D721Med (cell line): ENCODE measurements at regions not wholly inside any gene's neighbourhood (a gene's known extent, or its start where the extent isn't known, plus 50 kb on each side); places are given as distances from the start of the nearest gene placed in this dataset.

ENCODE experiments used
- DNase-seq: peaks from one replicate; pipeline ENCODE4 v3.0.0; 2011; ENCODE audit warnings: low spot score; ENCODE audit not compliant: insufficient read length
- FAIRE-seq: peaks from 2 replicates; lab custom pipeline; 2011; peaks lifted over from hg19 to GRCh38; lab: Jason Lieb, UNC
- CTCF ChIP-seq: IDR thresholded peaks from 2 replicates; pipeline ENCODE4 v1.5.1; 2012; ENCODE audit warnings: mild to moderate bottlenecking, control low read depth; ENCODE audit not compliant: insufficient read depth; ENCODE audit errors: missing control alignments

GRCh38 chr11:33646629-33647028 lies 54.0 kb downstream of the C11orf91 start:
- TF ChIP-seq CTCF, result no peak
- no peak for FAIRE-seq
- DNase-seq, result no peak

GRCh38 chr11:33646168-33646567 lies 54.5 kb downstream of the C11orf91 start:
- FAIRE-seq, result no peak
- no peak for DNase-seq
- TF ChIP-seq CTCF, result no peak

GRCh38 chr11:33645686-33646085 lies 54.9 kb downstream of the C11orf91 start:
- TF ChIP-seq CTCF, result no peak
- no peak for DNase-seq
- FAIRE-seq, result no peak

- FAIRE-seq (no peak), DNase-seq (no peak)
- TF ChIP-seq CTCF, result no peak
These were observed 57.3 kb downstream of the C11orf91 start for GRCh38 chr11:33643167-33643824.

GRCh38 chr11:33642461-33643166 lies 58.0 kb downstream of the C11orf91 start:
- TF ChIP-seq CTCF, result no peak
- no peak for FAIRE-seq
- no peak for DNase-seq

- TF ChIP-seq CTCF, result no peak
- FAIRE-seq (no peak), DNase-seq (no peak)
These were observed 59.8 kb downstream of the C11orf91 start for GRCh38 chr11:33640730-33641371.

- no peak for DNase-seq
- FAIRE-seq, result no peak
These were observed 62.0 kb downstream of the C11orf91 start for GRCh38 chr11:33638608-33639007.

More at GRCh38 chr11:33638608-33639007, 62.0 kb downstream of the C11orf91 start:
- TF ChIP-seq CTCF, result no peak
